GM19324 (cell line): ENCODE measurements at regions not wholly inside any gene's neighbourhood (a gene's known extent, or its start where the extent isn't known, plus 50 kb on each side); places are given as distances from the start of the nearest gene placed in this dataset.

Experiments used
- ATAC-seq: cut with Tn5 transposase; IDR thresholded peaks from one replicate; pipeline ENCODE4 v1.9.1; 2021; ENCODE audit warnings: mild to moderate bottlenecking, moderate library complexity; ENCODE audit not compliant: unreplicated experiment, low FRiP score

GRCh38 chr1:57966751-57967406, 543.0 kb upstream of the DAB1 start:
- ATAC-seq, result no peak

- ATAC-seq, result no peak
These were observed 542.5 kb upstream of the DAB1 start for GRCh38 chr1:57966340-57966739.

GRCh38 chr1:57963581-57963980, 539.7 kb upstream of the DAB1 start:
- ATAC-seq, result no peak

- ATAC-seq, result no peak
These were observed 535.8 kb upstream of the DAB1 start for GRCh38 chr1:57959531-57960241.

GRCh38 chr1:57957576-57957975, 533.7 kb upstream of the DAB1 start:
- ATAC-seq, result no peak

- no peak for ATAC-seq
These were observed 527.5 kb upstream of the DAB1 start for GRCh38 chr1:57951390-57951789.

- ATAC-seq, result no peak
These were observed 525.3 kb upstream of the DAB1 start for GRCh38 chr1:57949168-57949567.

- ATAC-seq, result no peak
These were observed 523.6 kb upstream of the DAB1 start for GRCh38 chr1:57947471-57947870.

- no peak for ATAC-seq
These were observed 521.2 kb upstream of the DAB1 start for GRCh38 chr1:57945045-57945444.

- ATAC-seq, result no peak
These were observed 519.5 kb upstream of the DAB1 start for GRCh38 chr1:57943365-57943764.

- no peak for ATAC-seq
These were observed 510.9 kb upstream of the DAB1 start for GRCh38 chr1:57934745-57935144.

GRCh38 chr1:57927003-57927402, 503.1 kb upstream of the DAB1 start:
- no peak for ATAC-seq

GRCh38 chr1:57926025-57926552, 502.2 kb upstream of the DAB1 start:
- no peak for ATAC-seq

GRCh38 chr1:57925226-57925625, 501.4 kb upstream of the DAB1 start:
- no peak for ATAC-seq

- no peak for ATAC-seq
These were observed 498.3 kb upstream of the DAB1 start for GRCh38 chr1:57922130-57922529.

- no peak for ATAC-seq
These were observed 492.2 kb upstream of the DAB1 start for GRCh38 chr1:57916041-57916440.

- no peak for ATAC-seq
These were observed 487.6 kb upstream of the DAB1 start for GRCh38 chr1:57911427-57911826.

GRCh38 chr1:57910782-57911181, 486.9 kb upstream of the DAB1 start:
- ATAC-seq, result no peak

- ATAC-seq, result no peak
These were observed 486.4 kb upstream of the DAB1 start for GRCh38 chr1:57910305-57910704.

- ATAC-seq, result no peak
These were observed 484.5 kb upstream of the DAB1 start for GRCh38 chr1:57908147-57908890.

GRCh38 chr1:57901208-57901919, 477.5 kb upstream of the DAB1 start:
- no peak for ATAC-seq
